ENCODE measurements at regions not wholly inside any gene's neighbourhood (a gene's known extent, or its start where the extent isn't known, plus 50 kb on each side); places are given as distances from the start of the nearest gene placed in this dataset.

GRCh38 chr17:63306855-63307254 is 139.3 kb downstream of the CYB561 start:
- Histone ChIP-seq H3K4me1 (ENCODE audit: control insufficient read depth, insufficient read depth, low read length, poor library complexity, severe bottlenecking) (no peaks in the 10 kb centered on the region), H3K27ac (ENCODE audit: low read depth, low read length, severe bottlenecking) (no peak overlapping the region), H3K9me3 (ENCODE audit: control insufficient read depth, low read length) (no peaks in the 10 kb centered on the region), H3K36me3 (ENCODE audit: control insufficient read depth, insufficient read depth, low read length) (no peaks in the 10 kb centered on the region), H3K4me3 (ENCODE audit: extremely low read depth, insufficient read depth, low read length, poor library complexity, severe bottlenecking) (no peak overlapping the region)
- 93 to 97% methylated on average over 3 of the region's 3 CpGs for WGBS, 2 experiments (ENCODE audit: insufficient coverage in 2 of 2)

DNA sequence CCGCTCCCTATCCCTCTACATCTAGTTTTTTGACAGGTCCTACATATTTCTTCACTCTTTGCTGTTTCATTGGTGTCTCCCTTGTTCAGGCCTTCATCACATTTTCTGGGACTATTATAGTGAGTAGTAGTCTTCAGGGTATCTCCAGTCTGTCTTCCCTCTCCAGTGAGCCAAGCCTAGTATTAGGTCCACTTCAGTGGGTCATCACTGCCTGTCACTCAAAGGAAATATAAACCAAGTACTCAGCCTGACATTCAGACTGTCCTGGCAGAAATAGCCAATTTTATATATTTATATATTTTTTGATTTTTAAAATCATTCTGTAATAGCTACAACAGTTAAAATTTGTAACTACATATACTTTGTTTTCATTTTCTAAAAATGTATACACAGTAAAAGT is 137.8 kb downstream of the CYB561 start:
- H3K4me3 ChIP-seq (ENCODE audit: extremely low read depth, insufficient read depth, low read length, poor library complexity, severe bottlenecking): no peak overlapping the region
- no peaks in the 10 kb centered on the region for H3K36me3 ChIP-seq (ENCODE audit: control insufficient read depth, insufficient read depth, low read length)
- no peaks in the 10 kb centered on the region for H3K9me3 ChIP-seq (ENCODE audit: control insufficient read depth, low read length)
- WGBS, 2 experiments (ENCODE audit: insufficient coverage in 2 of 2): no CpG with 5 or more reads among the region's 1 CpG
- no peak overlapping the region for H3K27ac ChIP-seq (ENCODE audit: low read depth, low read length, severe bottlenecking)
- H3K4me1 ChIP-seq (ENCODE audit: control insufficient read depth, insufficient read depth, low read length, poor library complexity, severe bottlenecking): no peaks in the 10 kb centered on the region

- WGBS, 2 experiments (ENCODE audit: insufficient coverage in 2 of 2): no CpG with 5 or more reads among the region's 2 CpGs
- Histone ChIP-seq H3K4me1 (ENCODE audit: control insufficient read depth, insufficient read depth, low read length, poor library complexity, severe bottlenecking) (no peaks in the 10 kb centered on the region), H3K4me3 (ENCODE audit: extremely low read depth, insufficient read depth, low read length, poor library complexity, severe bottlenecking) (no peak overlapping the region), H3K36me3 (ENCODE audit: control insufficient read depth, insufficient read depth, low read length) (peaks cover under 1% of the 10 kb centered on the region), H3K27ac (ENCODE audit: low read depth, low read length, severe bottlenecking) (no peak overlapping the region), H3K9me3 (ENCODE audit: control insufficient read depth, low read length) (no peaks in the 10 kb centered on the region)
Observed at GRCh38 chr17:63309021-63309420, 137.1 kb downstream of the CYB561 start.

GRCh38 chr17:63311416-63311937 is 134.6 kb downstream of the CYB561 start:
- no peak overlapping the region for H3K4me3 ChIP-seq (ENCODE audit: extremely low read depth, insufficient read depth, low read length, poor library complexity, severe bottlenecking)
- peaks cover 15% of the 10 kb centered on the region for H3K36me3 ChIP-seq (ENCODE audit: control insufficient read depth, insufficient read depth, low read length)
- H3K27ac ChIP-seq (ENCODE audit: low read depth, low read length, severe bottlenecking): no peak overlapping the region
- no peaks in the 10 kb centered on the region for H3K4me1 ChIP-seq (ENCODE audit: control insufficient read depth, insufficient read depth, low read length, poor library complexity, severe bottlenecking)
- H3K9me3 ChIP-seq (ENCODE audit: control insufficient read depth, low read length): no peaks in the 10 kb centered on the region

- Histone ChIP-seq H3K9me3 (ENCODE audit: control insufficient read depth, low read length) (no peaks in the 10 kb centered on the region), H3K27ac (ENCODE audit: low read depth, low read length, severe bottlenecking) (no peak overlapping the region), H3K4me1 (ENCODE audit: control insufficient read depth, insufficient read depth, low read length, poor library complexity, severe bottlenecking) (no peaks in the 10 kb centered on the region), H3K36me3 (ENCODE audit: control insufficient read depth, insufficient read depth, low read length) (peaks cover 25% of the 10 kb centered on the region), H3K4me3 (ENCODE audit: extremely low read depth, insufficient read depth, low read length, poor library complexity, severe bottlenecking) (no peak overlapping the region)
- WGBS, 2 experiments (ENCODE audit: insufficient coverage in 2 of 2): 95 to 97% methylated on average over 9 of the region's 10 CpGs
Observed at GRCh38 chr17:63314761-63315160, 131.3 kb downstream of the CYB561 start.

DNA sequence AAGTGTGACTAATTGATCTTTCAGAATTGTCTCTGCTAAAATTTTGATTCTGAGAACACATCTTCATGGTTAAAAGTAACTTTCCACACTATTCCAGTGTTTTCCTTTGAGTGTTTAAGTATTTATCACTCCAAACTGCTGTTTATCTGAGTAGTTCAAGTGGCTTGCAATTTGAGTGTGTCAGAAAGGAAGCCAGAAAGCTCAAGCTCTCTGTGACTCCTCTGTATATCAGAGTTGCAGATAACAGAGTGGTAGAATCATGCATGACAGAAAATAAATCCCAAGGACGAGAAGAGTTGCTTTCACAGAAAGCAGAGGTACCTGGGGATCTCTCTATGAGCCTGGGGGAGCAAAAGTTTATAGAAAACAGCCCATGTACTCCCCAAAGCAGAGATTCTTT is 130.0 kb downstream of the CYB561 start:
- Histone ChIP-seq H3K27ac (ENCODE audit: low read depth, low read length, severe bottlenecking) (peak overlapping the region; percentile 11), H3K36me3 (ENCODE audit: control insufficient read depth, insufficient read depth, low read length) (peaks cover 25% of the 10 kb centered on the region), H3K4me3 (ENCODE audit: extremely low read depth, insufficient read depth, low read length, poor library complexity, severe bottlenecking) (no peak overlapping the region), H3K4me1 (ENCODE audit: control insufficient read depth, insufficient read depth, low read length, poor library complexity, severe bottlenecking) (no peaks in the 10 kb centered on the region), H3K9me3 (ENCODE audit: control insufficient read depth, low read length) (no peaks in the 10 kb centered on the region)
- no CpG with 5 or more reads among the region's 1 CpG for WGBS, 2 experiments (ENCODE audit: insufficient coverage in 2 of 2)

DNA sequence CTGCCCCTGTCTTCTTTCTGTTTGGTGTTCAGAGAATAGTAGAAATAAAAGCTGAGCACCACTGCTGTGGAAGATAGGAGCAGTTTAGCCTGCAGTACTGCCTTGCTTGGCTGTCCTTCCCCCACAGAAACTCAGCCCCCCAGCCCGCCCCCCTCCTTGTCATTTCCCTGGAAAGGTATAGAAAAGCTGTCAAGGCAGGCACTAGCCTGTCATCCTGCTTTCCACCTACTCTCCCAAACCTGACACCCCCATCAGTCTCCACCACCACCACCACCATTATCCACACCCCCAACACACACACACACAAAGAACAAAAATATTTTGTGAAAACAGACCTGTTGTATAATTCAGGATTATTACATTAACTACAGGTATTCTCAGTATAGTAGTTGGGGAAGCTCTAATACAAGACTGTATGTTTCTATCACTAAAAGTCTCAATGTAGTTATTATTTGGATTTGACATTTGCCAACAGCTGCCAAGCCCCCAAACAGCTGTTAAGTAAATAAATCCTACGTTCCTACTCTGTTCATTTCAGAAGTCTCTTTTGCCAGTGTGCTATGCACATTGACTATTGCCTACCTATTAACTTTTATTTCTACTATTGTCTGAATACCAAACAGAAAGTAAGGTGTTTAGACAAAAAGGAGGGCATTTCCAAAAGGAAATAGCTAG is 128.8 kb downstream of the CYB561 start:
- Histone ChIP-seq H3K4me1 (ENCODE audit: control insufficient read depth, insufficient read depth, low read length, poor library complexity, severe bottlenecking) (no peaks in the 10 kb centered on the region), H3K4me3 (ENCODE audit: extremely low read depth, insufficient read depth, low read length, poor library complexity, severe bottlenecking) (no peak overlapping the region), H3K36me3 (ENCODE audit: control insufficient read depth, insufficient read depth, low read length) (peaks cover 32% of the 10 kb centered on the region), H3K9me3 (ENCODE audit: control insufficient read depth, low read length) (no peaks in the 10 kb centered on the region), H3K27ac (ENCODE audit: low read depth, low read length, severe bottlenecking) (no peak overlapping the region)
- no CpG with 5 or more reads among the region's 2 CpGs for WGBS, 2 experiments (ENCODE audit: insufficient coverage in 2 of 2)

DNA sequence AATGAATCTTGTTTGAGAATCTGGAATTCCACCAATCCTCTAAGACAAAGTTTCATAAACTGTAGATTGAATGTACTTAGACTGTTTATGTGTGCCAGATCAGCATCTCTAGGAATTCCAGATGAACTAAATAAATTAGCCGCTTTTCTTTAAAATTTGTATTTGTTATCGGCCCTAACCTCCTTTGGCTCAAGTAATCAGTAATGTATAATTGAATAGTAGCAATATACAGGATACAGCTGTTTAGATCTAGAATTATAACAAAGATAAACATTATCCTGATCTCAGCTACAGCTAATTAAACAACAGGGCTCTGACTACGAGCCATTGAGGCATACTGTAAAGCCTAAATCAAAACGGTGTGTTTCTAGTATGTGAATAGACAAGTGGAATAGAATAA is 120.3 kb downstream of the CYB561 start:
- no peaks in the 10 kb centered on the region for H3K4me1 ChIP-seq (ENCODE audit: control insufficient read depth, insufficient read depth, low read length, poor library complexity, severe bottlenecking)
- H3K9me3 ChIP-seq (ENCODE audit: control insufficient read depth, low read length): no peaks in the 10 kb centered on the region
- peaks cover 12% of the 10 kb centered on the region for H3K36me3 ChIP-seq (ENCODE audit: control insufficient read depth, insufficient read depth, low read length)
- no peak overlapping the region for H3K4me3 ChIP-seq (ENCODE audit: extremely low read depth, insufficient read depth, low read length, poor library complexity, severe bottlenecking)
- H3K27ac ChIP-seq (ENCODE audit: low read depth, low read length, severe bottlenecking): no peak overlapping the region
- WGBS, 2 experiments (ENCODE audit: insufficient coverage in 2 of 2): 86 to 93% methylated on average over 2 of the region's 4 CpGs

DNA sequence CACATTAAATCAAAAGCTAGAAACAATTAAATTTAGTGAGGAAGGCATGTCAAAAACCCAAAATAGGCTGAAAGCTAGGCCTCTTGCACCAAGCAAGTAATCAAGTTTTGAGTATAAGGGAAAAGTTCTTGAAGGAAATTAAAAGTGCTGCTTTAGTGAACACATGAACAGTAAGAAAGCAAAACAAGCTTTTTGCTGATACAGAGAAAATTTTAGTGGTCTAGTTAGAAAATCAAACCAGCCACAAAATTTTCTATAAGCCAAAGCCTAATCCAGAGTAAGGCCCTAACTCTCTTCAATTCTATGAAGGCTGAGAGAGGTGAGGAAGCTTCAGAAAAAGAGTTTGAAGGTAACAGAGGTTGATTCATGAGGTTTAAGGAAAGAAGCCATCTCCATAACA is 116.2 kb downstream of the CYB561 start:
- peaks cover 9% of the 10 kb centered on the region for H3K36me3 ChIP-seq (ENCODE audit: control insufficient read depth, insufficient read depth, low read length)
- no peaks in the 10 kb centered on the region for H3K4me1 ChIP-seq (ENCODE audit: control insufficient read depth, insufficient read depth, low read length, poor library complexity, severe bottlenecking)
- no peak overlapping the region for H3K27ac ChIP-seq (ENCODE audit: low read depth, low read length, severe bottlenecking)
- no peaks in the 10 kb centered on the region for H3K9me3 ChIP-seq (ENCODE audit: control insufficient read depth, low read length)
- no peak overlapping the region for H3K4me3 ChIP-seq (ENCODE audit: extremely low read depth, insufficient read depth, low read length, poor library complexity, severe bottlenecking)

DNA sequence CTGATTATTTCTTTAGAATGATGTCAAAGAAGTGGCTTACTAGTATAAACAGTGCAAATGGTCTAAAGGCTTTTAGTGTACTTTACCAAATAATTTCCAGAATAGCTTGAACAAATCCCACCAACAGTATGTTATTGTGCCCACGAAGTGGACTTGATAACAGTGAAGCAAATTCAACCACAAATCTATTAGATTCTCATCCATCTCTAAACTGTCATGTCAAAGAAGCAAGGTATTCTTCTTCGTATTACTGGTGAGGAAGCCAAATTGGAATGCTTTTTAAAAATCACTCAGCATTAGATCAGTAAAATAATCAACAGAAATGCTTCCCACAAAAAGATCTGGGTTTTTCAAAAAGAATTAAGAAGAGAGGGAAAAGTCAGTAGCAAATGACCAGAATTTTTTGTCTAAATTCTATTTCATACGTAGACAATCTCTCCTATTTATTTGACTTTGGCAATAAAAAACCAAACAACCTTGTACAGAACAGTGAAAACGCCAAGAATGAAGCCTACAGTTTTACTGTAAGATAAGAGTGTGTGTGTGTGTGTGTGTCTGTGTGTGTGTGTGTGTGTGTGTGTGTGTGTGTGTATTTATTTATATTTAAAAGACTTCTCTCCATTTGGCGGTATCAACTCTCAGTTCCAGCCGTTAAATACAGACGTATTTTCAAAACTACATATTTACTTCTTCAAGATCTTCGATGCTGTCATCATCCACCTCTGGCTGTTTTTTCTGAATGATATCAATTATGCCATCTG is 114.6 kb downstream of the CYB561 start:
- H3K36me3 ChIP-seq (ENCODE audit: control insufficient read depth, insufficient read depth, low read length): peaks cover 7% of the 10 kb centered on the region
- H3K4me3 ChIP-seq (ENCODE audit: extremely low read depth, insufficient read depth, low read length, poor library complexity, severe bottlenecking): no peak overlapping the region
- H3K4me1 ChIP-seq (ENCODE audit: control insufficient read depth, insufficient read depth, low read length, poor library complexity, severe bottlenecking): no peaks in the 10 kb centered on the region
- H3K27ac ChIP-seq (ENCODE audit: low read depth, low read length, severe bottlenecking): no peak overlapping the region
- WGBS, 2 experiments (ENCODE audit: insufficient coverage in 2 of 2): 87 to 90% methylated on average over 2 to 3 of the region's 8 CpGs
- no peaks in the 10 kb centered on the region for H3K9me3 ChIP-seq (ENCODE audit: control insufficient read depth, low read length)

DNA sequence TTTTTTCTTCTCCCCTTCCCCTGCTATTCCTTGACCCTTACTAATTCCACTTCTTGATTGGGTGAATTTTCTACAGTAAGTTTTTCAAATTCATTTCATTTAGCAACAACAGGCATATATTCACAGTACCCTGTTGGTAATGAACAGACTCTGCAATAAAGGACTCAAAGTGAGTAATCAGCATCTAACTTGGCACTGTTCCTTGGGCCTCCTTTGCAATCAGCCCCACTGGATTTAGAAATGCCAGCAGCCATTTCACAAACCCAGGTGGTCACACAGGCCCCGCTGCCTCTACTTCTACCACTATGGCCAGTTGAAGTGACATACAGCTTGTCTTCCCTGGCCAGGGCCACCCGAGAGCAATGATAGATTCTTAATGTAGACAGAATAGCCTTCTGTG is 113.8 kb downstream of the CYB561 start:
- H3K4me1 ChIP-seq (ENCODE audit: control insufficient read depth, insufficient read depth, low read length, poor library complexity, severe bottlenecking): no peaks in the 10 kb centered on the region
- no peaks in the 10 kb centered on the region for H3K9me3 ChIP-seq (ENCODE audit: control insufficient read depth, low read length)
- H3K4me3 ChIP-seq (ENCODE audit: extremely low read depth, insufficient read depth, low read length, poor library complexity, severe bottlenecking): no peak overlapping the region
- peaks cover 5% of the 10 kb centered on the region for H3K36me3 ChIP-seq (ENCODE audit: control insufficient read depth, insufficient read depth, low read length)
- H3K27ac ChIP-seq (ENCODE audit: low read depth, low read length, severe bottlenecking): no peak overlapping the region
- WGBS, 2 experiments (ENCODE audit: insufficient coverage in 2 of 2): 80% methylated on average over 1 of the region's 2 CpGs; no CpG with 5 or more reads in 1 of the 2 experiments
